NCI-H524 treated with DMSO at 0.1 percent for 48 hours (cell line): ENCODE measurements at regions not wholly inside any gene's neighbourhood (a gene's known extent, or its start where the extent isn't known, plus 50 kb on each side); places are given as distances from the start of the nearest gene placed in this dataset.

Source experiments
- DNase-seq: peaks from one replicate; lab custom pipeline; 2025; lab: John Stamatoyannopoulos, UW

GRCh38 chr1:34610063-34610462, 144.8 kb upstream of the GJB5 start:
- DNase-seq, result no peak

GRCh38 chr1:34611571-34611970, 143.3 kb upstream of the GJB5 start:
- no peak for DNase-seq

- DNase-seq, result no peak
Observed at GRCh38 chr1:34612091-34612827, 142.6 kb upstream of the GJB5 start.

GRCh38 chr1:34617321-34618118, 137.3 kb upstream of the GJB5 start:
- DNase-seq, result no peak

- DNase-seq, result no peak
Observed at GRCh38 chr1:34618381-34618780, 136.5 kb upstream of the GJB5 start.

GRCh38 chr1:34619256-34619655, 135.6 kb upstream of the GJB5 start:
- peak; percentile 49 for DNase-seq

GRCh38 chr1:34621916-34622315, 132.9 kb upstream of the GJB5 start:
- no peak for DNase-seq

GRCh38 chr1:34625521-34626015, 129.3 kb upstream of the GJB5 start:
- no peak for DNase-seq

GRCh38 chr1:34627465-34628240, 127.2 kb upstream of the GJB5 start:
- DNase-seq, result no peak

GRCh38 chr1:34631126-34631525, 123.7 kb upstream of the GJB5 start:
- no peak for DNase-seq

GRCh38 chr1:34639701-34640100, 115.1 kb upstream of the GJB5 start:
- no peak for DNase-seq

GRCh38 chr1:34640654-34641401, 114.0 kb upstream of the GJB5 start:
- DNase-seq, result no peak

- no peak for DNase-seq
Observed at GRCh38 chr1:34642679-34643078, 112.2 kb upstream of the GJB5 start.

- DNase-seq, result no peak
Observed at GRCh38 chr1:34645109-34645688, 109.6 kb upstream of the GJB5 start.

GRCh38 chr1:34645919-34646318, 108.9 kb upstream of the GJB5 start:
- peak; percentile 34 for DNase-seq

- DNase-seq, result no peak
Observed at GRCh38 chr1:34648501-34648900, 106.3 kb upstream of the GJB5 start.

- DNase-seq, result no peak
Observed at GRCh38 chr1:34650090-34650489, 104.8 kb upstream of the GJB5 start.

- DNase-seq, result no peak
Observed at GRCh38 chr1:34650800-34651199, 104.0 kb upstream of the GJB5 start.

- DNase-seq, result no peak
Observed at GRCh38 chr1:34653110-34653509, 101.7 kb upstream of the GJB5 start.

- DNase-seq, result no peak
Observed at GRCh38 chr1:34655206-34655874, 99.5 kb upstream of the GJB5 start.

- no peak for DNase-seq
Observed at GRCh38 chr1:34655875-34656240, 99.0 kb upstream of the GJB5 start.
